GM21737 (cell line): ENCODE measurements at regions not wholly inside any gene's neighbourhood (a gene's known extent, or its start where the extent isn't known, plus 50 kb on each side); places are given as distances from the start of the nearest gene placed in this dataset.

Experiments
- ATAC-seq: cut with Tn5 transposase; IDR thresholded peaks from one replicate; pipeline ENCODE4 v1.9.1; 2021; ENCODE audit warnings: mild to moderate bottlenecking, moderate library complexity; ENCODE audit not compliant: unreplicated experiment

GRCh38 chr12:65546528-65546927, 268.0 kb downstream of the MSRB3 start:
- no peak for ATAC-seq

- peak; percentile 98 for ATAC-seq
Observed at GRCh38 chr12:65556676-65557437, 267.4 kb upstream of the HMGA2 start.

- no peak for ATAC-seq
Observed at GRCh38 chr12:65557438-65558181, 266.7 kb upstream of the HMGA2 start.

- no peak for ATAC-seq
Observed at GRCh38 chr12:65560286-65560685, 264.0 kb upstream of the HMGA2 start.

DNA sequence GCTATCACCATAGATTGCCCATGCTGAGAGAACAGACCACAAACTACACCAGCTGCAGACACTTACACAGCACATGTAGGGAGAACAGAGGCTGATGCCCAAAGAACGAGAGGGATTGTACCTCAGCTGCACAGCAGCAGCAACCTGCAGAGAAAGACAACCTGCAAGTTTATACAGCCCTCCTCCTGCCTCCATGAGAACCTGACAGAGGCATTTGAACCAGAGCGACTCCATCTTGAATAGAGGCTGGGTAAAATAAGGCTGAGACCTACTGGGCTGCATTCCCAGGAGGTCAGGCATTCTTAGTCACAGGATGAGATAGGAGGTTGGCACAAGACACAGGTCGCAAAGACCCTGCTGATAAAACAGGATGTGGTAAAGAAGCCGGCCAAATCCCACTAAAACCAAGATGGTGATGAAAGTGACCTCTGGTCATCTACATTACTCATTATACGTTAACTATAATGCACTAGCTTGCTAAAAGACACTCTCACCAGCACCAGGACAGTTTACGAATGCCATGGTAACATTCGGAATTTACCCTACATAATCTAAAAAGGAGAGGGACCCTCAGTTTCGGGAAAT, 262.4 kb upstream of the HMGA2 start:
- ATAC-seq: no peak

DNA sequence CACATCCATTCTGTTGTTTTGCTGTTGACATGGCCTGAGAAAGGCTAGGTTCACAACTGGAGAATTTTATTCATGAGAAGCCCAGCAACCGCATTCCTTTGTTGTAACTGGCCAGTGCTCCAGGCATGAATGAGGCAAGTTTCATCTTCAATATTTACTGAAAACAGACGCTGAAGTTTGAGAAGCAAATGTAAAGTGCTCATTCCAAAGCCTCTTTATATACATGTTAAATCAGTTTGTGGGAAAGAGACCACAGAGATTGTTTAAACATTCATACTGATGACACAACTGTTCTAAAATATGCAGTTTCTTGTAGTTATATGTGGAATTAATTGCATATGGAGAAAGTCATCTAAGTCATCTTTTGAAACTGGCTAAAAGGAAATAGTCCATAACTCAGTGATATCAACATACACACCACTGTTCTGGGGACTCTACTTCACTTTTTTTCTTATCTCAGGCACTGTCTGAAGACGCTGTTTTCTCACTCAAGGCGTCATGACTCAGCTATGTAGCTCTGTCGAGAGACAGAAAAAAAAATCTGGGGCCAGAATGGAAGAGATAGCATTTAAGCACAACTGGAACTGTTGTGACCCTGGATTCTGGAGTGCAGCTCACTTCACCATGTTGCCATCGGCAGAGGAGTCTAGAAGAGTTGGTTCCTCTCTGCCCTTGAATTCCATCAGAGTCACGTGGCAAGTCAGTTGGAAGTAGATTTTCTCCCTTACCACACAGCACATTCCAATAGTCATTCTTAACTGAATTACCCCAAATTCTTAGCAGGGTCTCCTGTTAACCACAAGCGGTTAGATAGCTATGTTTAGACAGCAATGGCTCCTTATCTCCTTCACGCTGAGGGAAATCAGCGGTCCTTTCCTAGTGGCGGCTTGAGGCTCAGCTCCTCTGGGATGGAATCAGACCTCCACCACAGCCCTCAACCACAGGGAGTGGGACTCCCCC, 258.4 kb upstream of the HMGA2 start:
- no peak for ATAC-seq

GRCh38 chr12:65566751-65567150, 257.5 kb upstream of the HMGA2 start:
- ATAC-seq: no peak

DNA sequence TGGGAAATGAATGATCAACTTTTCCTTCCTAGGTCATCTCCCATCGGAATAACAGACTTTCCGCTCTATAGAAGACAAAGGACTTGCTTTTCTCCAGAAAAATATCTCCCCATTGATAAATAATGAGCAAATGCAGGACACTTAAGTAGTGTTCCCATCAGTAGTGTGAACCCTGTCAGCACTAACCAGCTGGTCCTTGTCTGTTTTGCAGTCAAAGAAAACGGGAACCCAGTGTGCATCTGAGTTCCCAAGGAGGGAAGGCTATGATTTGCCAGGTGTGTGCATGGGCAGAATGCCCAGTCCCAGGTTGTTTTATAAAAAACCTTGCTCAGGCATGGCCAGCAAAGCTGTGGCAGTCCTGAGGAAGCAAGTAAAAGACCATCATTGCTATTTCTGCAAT, 256.5 kb upstream of the HMGA2 start:
- no peak for ATAC-seq

DNA sequence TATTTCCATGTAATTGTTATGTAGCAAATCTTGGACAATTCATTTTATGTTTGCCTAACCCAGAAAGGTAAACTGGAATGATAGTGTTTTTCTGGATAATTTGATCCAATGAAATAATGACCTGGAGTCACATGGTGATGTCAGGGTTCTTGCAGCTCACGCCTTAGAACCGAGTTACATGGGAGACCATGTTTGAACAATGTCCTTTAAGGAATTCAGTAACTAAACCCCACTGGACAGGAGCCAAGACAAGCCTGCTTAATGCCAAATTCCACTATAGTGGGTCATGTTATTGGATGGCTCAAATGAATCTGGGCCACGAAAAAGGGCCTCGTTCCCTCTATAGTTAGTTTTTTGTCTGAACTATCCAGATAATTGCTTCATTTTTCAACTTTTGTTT, 255.8 kb upstream of the HMGA2 start:
- no peak for ATAC-seq

GRCh38 chr12:65570451-65571130, 253.7 kb upstream of the HMGA2 start:
- ATAC-seq: no peak

GRCh38 chr12:65574867-65575266, 249.4 kb upstream of the HMGA2 start:
- no peak for ATAC-seq

DNA sequence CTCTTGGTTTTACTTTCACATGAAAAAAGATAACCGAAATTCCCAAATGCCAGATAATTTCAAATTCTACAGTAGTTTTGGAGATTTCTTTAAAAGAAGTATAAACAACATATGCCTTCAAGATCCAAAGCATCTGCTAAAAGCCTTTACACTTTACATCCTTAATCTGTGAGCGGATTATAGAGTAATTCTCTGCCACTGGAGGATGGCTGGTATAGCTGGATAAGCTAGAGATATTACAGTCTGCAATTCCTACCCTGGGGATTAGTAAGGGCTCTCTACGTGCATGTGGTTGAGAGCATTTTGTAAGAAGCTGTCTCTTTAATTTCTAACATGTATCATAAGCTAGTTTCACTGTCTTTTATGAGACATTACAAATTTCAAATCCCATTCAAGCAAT, 240.3 kb upstream of the HMGA2 start:
- ATAC-seq: no peak

DNA sequence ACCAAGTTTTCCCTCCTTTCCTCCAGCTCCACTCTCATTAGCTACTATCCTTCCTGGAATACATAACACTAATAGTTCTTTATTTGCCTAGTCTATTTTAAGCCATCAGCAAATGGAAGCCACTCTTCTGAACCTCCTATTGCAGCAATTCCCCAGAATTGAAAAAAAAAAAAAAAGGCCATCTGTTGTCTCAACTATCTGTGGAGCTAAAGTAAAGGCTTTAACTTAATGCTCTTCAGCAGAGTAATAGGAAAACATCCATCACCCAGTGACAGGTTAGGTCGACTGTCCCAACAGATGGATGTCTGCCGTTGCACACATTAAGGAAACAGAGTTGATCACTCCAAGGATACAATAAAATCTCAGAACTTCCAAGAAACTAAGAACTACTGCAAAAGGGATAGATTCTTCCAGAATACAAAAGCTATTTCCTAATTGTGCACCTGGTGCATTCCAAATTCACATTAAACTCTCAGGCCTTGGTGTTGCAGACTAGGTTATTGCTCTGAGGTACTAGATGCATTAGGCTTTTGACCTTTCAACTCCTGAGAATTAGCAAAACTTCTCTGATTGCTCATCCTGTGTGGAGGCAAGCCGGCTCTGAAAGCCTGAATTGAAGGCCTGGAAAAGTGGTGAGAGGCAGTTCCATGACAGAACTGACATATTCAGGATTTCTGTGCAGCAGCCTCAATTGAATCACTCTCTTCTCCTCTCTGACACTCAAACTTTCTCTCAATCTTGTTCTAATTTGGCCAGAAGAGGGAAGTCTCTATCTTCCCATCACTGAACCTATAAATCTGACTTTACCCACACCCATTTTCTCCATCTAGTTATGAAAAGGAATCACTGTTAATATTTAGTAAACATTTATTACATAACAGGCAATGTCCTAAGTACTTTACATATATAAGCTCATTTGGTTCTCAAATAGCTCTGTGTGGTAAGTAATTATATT, 238.4 kb upstream of the HMGA2 start:
- no peak for ATAC-seq

GRCh38 chr12:65586796-65587195, 237.5 kb upstream of the HMGA2 start:
- no peak for ATAC-seq

- ATAC-seq: no peak
Observed at GRCh38 chr12:65590318-65590717, 234.0 kb upstream of the HMGA2 start.

DNA sequence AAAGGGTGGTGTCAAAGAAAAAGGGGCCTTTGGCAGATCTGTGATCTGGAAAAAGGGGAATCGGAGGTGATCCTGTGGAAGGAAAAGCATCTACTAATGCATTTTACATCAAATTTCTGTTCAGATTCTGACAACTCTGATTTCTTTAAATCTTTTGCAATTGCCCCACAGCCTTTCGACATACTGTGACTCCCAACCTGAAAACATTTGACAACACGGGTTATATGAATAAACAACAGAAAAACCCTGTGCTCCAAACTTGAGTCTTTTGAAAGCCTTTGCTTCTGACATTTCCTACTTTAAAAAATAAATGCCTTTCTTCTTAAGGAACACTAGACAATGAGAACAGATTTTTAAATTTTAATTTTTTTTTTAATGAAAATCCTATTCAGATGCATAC, 231.9 kb upstream of the HMGA2 start:
- no peak for ATAC-seq

GRCh38 chr12:65593239-65593701, 231.0 kb upstream of the HMGA2 start:
- ATAC-seq: no peak

DNA sequence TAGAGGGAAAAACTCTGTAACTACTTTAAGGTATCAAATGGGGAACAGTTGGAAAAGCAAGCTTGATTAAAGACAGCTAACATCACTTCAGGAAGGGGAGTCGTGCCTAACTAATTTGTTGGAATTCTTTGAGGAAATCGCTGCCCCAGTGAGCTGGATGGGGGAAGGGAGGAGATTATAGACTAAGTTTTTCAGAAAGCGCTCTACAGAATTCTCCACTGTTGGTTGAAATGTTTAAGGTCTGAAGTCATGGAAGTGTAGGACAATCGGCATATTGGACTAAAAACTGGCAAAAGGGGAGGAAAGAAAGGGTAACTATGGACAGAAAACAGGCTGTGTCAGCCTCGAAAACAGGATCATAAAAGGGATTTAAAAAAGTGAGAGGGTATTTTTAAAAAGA, 229.9 kb upstream of the HMGA2 start:
- ATAC-seq: no peak

DNA sequence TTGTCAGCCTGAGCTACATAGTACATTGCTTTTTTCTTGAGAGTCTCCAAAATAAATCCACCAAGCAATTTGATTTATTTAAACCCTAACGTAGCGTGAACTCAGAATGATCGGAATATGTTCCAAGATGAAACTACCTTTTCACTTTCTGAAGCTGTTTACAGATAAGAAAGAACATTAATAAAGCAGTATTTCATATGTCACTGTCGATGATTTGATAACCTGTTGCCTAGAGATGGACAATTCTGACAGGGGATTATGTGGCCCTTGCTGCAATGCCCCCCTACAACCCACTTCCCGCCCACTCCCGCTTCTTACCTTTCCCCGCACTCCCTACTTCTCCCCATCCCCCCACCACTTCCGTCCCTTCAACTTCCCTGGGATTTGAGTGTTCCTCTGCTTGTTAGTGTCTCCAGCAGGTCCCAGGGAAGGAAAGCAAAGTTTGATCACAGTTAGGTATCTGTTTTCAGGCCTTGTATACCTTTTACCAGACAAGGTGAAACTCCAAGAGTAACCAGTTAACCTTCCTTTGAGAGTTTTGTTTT, 229.2 kb upstream of the HMGA2 start:
- ATAC-seq: no peak
